K562 (cell line): ENCODE measurements at regions not wholly inside any gene's neighbourhood (a gene's known extent, or its start where the extent isn't known, plus 50 kb on each side); places are given as distances from the start of the nearest gene placed in this dataset.

Source experiments
- CBFA2T2 ChIP-seq: fragments of 450-650 bp; conservative IDR thresholded peaks from 2 replicates; pipeline ENCODE4 v1.6.1; 2017; ENCODE audit warnings: mild to moderate bottlenecking
- DMBX1 ChIP-seq: fragments of 250-450 bp; sonication (Bioruptor Pico); IDR thresholded peaks from 2 replicates; pipeline ENCODE4 v1.8.0; 2022; ENCODE audit warnings: inconsistent platforms, mild to moderate bottlenecking, moderate library complexity, borderline replicate concordance
- ETS1 ChIP-seq: conservative IDR thresholded peaks from 2 replicates; pipeline ENCODE4 v1.6.1; 2011; ENCODE audit warnings: low read depth, mild to moderate bottlenecking, low read length; ENCODE audit not compliant: control insufficient read depth
- EWSR1 ChIP-seq: fragments of 450-650 bp; IDR thresholded peaks from 2 replicates; pipeline ENCODE4 v1.6.1; 2018; ENCODE audit warnings: borderline replicate concordance, mild to moderate bottlenecking, low read depth, moderate library complexity; ENCODE audit not compliant: partially characterized antibody
- FOXM1 ChIP-seq, 2 experiments: fragments of 450-650 bp in 1 of 2; sonication (generic) in 1 of 2; formaldehyde crosslinking in 1 of 2; IDR thresholded peaks; 2 replicates each; pipeline versions ENCODE4 v1.6.1 to v1.9.0; 2017 to 2022; ENCODE audit warnings: low read depth in 2 of 2, mild to moderate bottlenecking in 2 of 2, missing genetic modification reagents in 1 of 2, moderate library complexity in 1 of 2
- GTF2A2 ChIP-seq: IDR thresholded peaks from 2 replicates; pipeline ENCODE4 v1.6.1; 2016; ENCODE audit warnings: mild to moderate bottlenecking, missing genetic modification characterization, missing compliant biosample characterization
- NBN ChIP-seq: fragments of 450-650 bp; IDR thresholded peaks from 2 replicates; pipeline ENCODE4 v1.6.1; 2016; ENCODE audit warnings: low read depth, mild to moderate bottlenecking
- PRPF4 ChIP-seq: fragments of 200-400 bp; formaldehyde crosslinking; IDR thresholded peaks from one replicate; pipeline ENCODE4 v1.6.1; 2017; ENCODE audit warnings: low read length, low read depth, mild to moderate bottlenecking; ENCODE audit not compliant: insufficient read depth, poor library complexity, severe bottlenecking
- RAD21 ChIP-seq, 2 experiments: fragments of 250-450 bp in 1 of 2; fragments of 450-650 bp in 1 of 2; sonication (Bioruptor Pico) in 1 of 2; formaldehyde crosslinking in 1 of 2; IDR thresholded peaks in 1 of 2; conservative IDR thresholded peaks in 1 of 2; 2 replicates each; pipeline versions ENCODE4 v1.4.0 to v1.8.0; 2020 to 2022; ENCODE audit warnings: mild to moderate bottlenecking in 2 of 2, moderate library complexity in 1 of 2
- SMAD1 ChIP-seq: fragments of 150-350 bp; IDR thresholded peaks from 2 replicates; pipeline ENCODE4 v1.6.1; 2014; ENCODE audit warnings: low read length, low read depth; ENCODE audit not compliant: partially characterized antibody
- TAF7 ChIP-seq: fragments of 450-650 bp; IDR thresholded peaks from 2 replicates; pipeline ENCODE4 v1.6.1; 2016; ENCODE audit warnings: missing genetic modification characterization, missing compliant biosample characterization
- ZBTB11 ChIP-seq, 3 experiments: fragments of 200-800 bp in 1 of 3; fragments of 250-450 bp in 1 of 3; fragments of 450-650 bp in 1 of 3; sonication (Bioruptor Pico) in 1 of 3; sonication (Bioruptor generic) in 1 of 3; formaldehyde crosslinking in 1 of 3; IDR thresholded peaks; 2 replicates each; pipeline versions ENCODE4 v1.6.1 to v1.8.0; 2016 to 2022; ENCODE audit warnings: mild to moderate bottlenecking in 2 of 3, missing genetic modification characterization in 2 of 3, missing compliant biosample characterization in 1 of 3, moderate library complexity in 1 of 3
- TF ChIP-seq, protein P1 (sequence below): IDR thresholded peaks from 2 replicates; pipeline ENCODE4 v1.6.1; 2014; ENCODE audit warnings: antibody characterized with exemption
- TF ChIP-seq, protein P2 (sequence below): fragments of 450-650 bp; formaldehyde crosslinking; IDR thresholded peaks from 2 replicates; pipeline ENCODE4 v1.4.0; 2022; ENCODE audit warnings: missing genetic modification characterization
- TF ChIP-seq, protein P3 (sequence below): fragments of 250-450 bp; sonication (Bioruptor Pico); IDR thresholded peaks from 2 replicates; pipeline ENCODE4 v1.9.0; 2021; ENCODE audit warnings: mild to moderate bottlenecking, inconsistent platforms

DNA sequence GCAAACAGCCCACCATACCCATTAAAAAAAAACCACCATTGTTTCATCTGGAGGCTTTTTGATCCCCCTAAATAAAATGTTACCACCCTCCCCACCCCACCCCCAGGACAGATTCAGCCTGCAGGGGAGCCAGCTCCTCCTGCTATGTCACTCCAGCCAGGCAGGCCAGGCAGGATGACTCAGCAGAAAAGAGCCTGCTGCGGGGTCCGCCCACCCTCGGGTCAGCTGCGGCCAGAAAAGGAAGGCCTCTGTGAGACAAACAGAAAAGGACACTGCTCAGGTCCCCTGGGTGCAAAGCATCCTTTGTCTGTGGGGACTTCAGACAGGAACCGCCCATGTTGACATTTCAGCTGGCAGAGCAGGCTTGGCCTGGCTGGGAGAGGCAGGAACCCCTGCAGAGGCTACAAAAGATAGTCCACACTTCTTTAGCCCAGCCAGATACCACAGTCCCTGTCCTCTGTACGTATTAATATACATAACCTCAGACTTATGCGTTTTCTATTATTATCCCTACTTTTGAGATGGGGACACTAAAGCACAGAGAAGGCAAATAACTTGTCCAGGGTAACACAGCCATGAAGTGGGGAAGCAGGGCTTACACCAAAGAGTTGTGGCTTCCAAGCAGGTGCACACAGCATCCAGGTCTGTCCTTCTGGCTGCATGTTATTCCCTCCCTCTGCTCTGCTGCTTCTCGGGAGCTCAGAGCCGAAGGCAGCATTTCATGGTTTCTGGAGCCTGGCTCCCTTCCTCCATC, 147.7 kb downstream of the CPEB2 start (continued):
- no peak for TF ChIP-seq ZBTB11 (CRISPR knock-in tag; IDR thresholded peaks at IDR 0.05)
- no peak for TF ChIP-seq SMAD1
- TF ChIP-seq, protein P1, sequence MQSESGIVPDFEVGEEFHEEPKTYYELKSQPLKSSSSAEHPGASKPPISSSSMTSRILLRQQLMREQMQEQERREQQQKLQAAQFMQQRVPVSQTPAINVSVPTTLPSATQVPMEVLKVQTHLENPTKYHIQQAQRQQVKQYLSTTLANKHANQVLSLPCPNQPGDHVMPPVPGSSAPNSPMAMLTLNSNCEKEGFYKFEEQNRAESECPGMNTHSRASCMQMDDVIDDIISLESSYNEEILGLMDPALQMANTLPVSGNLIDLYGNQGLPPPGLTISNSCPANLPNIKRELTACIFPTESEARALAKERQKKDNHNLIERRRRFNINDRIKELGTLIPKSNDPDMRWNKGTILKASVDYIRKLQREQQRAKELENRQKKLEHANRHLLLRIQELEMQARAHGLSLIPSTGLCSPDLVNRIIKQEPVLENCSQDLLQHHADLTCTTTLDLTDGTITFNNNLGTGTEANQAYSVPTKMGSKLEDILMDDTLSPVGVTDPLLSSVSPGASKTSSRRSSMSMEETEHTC: no peak
- TF ChIP-seq GTF2A2 (tag): no peak
- no peak for TF ChIP-seq DMBX1 (CRISPR knock-in tag)
- TF ChIP-seq PRPF4: no peak
- TF ChIP-seq FOXM1 (IDR thresholded peaks at IDR 0.05; ENCODE audit: low read depth): no peak
- no peak for TF ChIP-seq FOXM1 (CRISPR knock-in tag; IDR thresholded peaks at IDR 0.05; ENCODE audit: low read depth)
- no peak for TF ChIP-seq TAF7 (tag)
- TF ChIP-seq EWSR1: no peak
- no peak for TF ChIP-seq NBN
- TF ChIP-seq, protein P2, sequence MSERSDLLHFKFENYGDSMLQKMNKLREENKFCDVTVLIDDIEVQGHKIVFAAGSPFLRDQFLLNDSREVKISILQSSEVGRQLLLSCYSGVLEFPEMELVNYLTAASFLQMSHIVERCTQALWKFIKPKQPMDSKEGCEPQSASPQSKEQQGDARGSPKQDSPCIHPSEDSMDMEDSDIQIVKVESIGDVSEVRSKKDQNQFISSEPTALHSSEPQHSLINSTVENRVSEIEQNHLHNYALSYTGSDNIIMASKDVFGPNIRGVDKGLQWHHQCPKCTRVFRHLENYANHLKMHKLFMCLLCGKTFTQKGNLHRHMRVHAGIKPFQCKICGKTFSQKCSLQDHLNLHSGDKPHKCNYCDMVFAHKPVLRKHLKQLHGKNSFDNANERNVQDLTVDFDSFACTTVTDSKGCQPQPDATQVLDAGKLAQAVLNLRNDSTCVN: no peak
- TF ChIP-seq RAD21 (CRISPR knock-in tag; conservative IDR thresholded peaks at IDR 0.05 in 1 of 2, IDR thresholded peaks at IDR 0.05 in 1 of 2): peak in 1 of 2 experiments; percentile 19; a peak in 2 of 4 replicates
- TF ChIP-seq, protein P3, sequence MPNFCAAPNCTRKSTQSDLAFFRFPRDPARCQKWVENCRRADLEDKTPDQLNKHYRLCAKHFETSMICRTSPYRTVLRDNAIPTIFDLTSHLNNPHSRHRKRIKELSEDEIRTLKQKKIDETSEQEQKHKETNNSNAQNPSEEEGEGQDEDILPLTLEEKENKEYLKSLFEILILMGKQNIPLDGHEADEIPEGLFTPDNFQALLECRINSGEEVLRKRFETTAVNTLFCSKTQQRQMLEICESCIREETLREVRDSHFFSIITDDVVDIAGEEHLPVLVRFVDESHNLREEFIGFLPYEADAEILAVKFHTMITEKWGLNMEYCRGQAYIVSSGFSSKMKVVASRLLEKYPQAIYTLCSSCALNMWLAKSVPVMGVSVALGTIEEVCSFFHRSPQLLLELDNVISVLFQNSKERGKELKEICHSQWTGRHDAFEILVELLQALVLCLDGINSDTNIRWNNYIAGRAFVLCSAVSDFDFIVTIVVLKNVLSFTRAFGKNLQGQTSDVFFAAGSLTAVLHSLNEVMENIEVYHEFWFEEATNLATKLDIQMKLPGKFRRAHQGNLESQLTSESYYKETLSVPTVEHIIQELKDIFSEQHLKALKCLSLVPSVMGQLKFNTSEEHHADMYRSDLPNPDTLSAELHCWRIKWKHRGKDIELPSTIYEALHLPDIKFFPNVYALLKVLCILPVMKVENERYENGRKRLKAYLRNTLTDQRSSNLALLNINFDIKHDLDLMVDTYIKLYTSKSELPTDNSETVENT (CRISPR knock-in tag): no peak
- TF ChIP-seq CBFA2T2: 0 out of 2 replicates have a peak, but pooled peaks have one; percentile 24
- no peak; the same call in 1 of the 2 replicates for TF ChIP-seq ETS1
